Fibroblast of skin of left biceps (primary cell): ENCODE measurements at regions not wholly inside any gene's neighbourhood (a gene's known extent, or its start where the extent isn't known, plus 50 kb on each side); places are given as distances from the start of the nearest gene placed in this dataset.
A peak's percentile ranks its signal among the peaks of the same experiment; 100 is the strongest.

Experiments used
- DNase-seq, 2 experiments: peaks; one replicate each; pipeline ENCODE4 v3.0.0-alpha.2; 2013; ENCODE audit warnings: low read depth in 2 of 2

DNA sequence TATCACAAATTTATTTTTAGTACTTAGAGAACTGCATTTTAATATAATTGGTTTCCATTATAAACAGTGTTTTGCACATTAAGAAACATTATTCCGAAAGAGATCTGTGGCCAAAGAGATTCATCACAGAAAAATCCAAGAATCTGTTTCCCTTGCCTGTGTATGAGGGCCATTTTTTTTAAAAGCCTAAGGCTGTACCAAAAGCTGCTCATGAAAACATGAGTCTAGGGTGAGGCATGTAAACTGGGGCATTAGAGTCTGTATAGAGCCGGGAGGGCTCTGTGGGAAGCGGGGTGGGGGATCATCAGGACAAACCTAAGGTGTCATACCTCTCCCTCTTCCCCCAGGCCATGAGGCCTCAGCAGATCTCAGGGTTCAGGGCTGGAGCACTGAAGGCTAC lies 223.8 kb downstream of the FBXO15 start:
- peak in 1 of 2 experiments; percentile 33 for DNase-seq

DNA sequence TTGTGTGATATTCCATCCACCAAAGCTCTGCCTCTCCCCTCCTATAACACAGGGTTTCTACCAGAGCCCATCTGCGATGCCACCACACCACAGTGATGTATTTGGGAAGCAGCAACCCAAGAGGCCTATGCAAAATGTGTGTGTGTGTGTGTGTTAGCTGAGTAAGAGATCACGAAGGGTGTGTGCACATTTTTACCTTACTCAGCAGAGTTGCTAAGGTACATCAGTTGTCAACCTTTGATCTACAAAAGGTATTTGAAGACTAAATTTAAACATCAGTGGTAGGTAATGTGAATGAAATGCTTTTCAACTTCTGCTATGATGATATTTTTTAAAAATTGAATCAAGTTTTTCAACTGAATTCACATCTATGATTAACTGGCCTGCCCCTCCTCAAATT lies 227.6 kb downstream of the FBXO15 start:
- no peak for DNase-seq

DNA sequence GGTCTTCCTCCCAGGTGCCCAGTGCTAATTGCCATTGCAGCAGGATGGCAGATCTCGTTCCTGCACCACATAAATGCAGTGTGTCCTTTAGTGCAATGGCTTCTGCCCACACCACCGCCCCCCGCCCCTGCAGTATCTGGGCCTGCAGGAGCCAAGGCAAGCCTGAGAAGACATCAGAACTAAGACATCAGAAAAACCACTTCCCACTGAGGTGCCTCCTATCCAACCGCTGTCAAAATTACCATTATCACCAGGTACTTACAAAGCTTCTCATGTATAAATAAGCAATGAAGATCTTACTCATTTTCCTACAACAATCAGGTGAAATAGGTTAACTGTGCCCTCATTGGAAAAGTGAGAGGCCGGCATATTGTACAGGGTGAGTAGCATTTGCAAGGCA lies 228.8 kb downstream of the FBXO15 start:
- no peak for DNase-seq

- no peak for DNase-seq
Observed at GRCh38 chr18:73917046-73917445, 230.6 kb downstream of the FBXO15 start.

- DNase-seq = no peak
Observed at GRCh38 chr18:73913505-73913904, 234.1 kb downstream of the FBXO15 start.

- DNase-seq = no peak
Observed at GRCh38 chr18:73908323-73908722, 239.3 kb downstream of the FBXO15 start.

DNA sequence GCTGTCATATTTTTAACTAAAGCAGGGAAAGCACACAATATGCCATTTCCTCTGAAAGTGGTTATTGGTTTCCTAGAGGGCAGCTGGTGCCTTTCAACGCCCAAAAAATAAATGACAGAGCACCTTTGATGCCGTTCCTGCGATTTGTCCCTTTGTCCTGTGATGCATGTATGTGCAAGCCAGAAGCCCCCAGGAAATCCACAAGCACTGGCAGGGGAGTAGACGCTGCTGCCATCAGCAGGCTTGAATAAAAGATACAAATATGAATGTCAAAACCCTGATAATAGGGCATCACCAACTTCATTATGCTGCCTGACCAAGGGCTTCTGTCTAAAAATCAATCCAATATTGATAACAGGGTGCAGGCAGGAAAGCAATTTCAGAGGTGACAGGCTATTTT lies 246.1 kb downstream of the FBXO15 start:
- DNase-seq = no peak

DNA sequence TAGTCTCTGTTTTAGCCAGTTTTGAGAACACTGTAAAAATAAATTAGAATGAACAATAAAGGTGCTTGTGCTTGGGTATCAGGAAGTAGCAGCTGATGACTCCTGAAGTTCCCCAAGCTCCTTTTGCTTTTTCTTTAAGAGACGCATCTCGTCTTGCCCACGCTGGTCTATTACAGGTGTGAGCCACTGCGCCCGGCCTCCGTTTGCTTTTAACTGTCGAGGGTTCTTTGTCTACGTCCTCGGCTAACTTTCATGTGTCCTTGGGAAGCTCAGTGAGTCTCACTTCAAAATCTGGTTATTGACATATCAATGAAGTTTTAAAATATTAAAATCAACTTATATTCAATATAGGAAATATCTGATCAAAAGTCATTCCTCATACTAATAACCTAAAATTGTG lies 246.5 kb downstream of the FBXO15 start:
- DNase-seq = no peak

- no peak for DNase-seq
Observed at GRCh38 chr18:73900106-73900835, 247.4 kb downstream of the FBXO15 start.

- DNase-seq = no peak
Observed at GRCh38 chr18:73897517-73897916, 250.1 kb downstream of the FBXO15 start.

DNA sequence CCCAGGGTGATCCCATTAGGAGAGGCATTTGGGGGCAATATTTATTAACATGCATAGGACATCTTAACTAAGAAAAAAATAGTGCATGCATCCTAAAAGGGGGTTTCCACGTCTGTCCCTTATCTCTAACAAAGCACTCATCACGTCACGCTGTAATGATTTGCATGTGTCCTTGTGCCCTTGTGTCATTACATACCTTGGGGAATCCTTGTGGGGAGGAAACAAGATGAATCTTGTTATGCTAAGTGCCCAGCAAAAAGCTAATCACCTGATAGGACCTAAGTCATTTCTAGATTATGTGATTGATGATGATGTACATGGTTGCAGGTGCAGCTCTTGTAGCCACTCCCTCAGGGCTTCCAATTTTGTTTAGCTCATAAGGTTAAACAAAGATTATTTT lies 250.9 kb downstream of the FBXO15 start:
- no peak for DNase-seq

DNA sequence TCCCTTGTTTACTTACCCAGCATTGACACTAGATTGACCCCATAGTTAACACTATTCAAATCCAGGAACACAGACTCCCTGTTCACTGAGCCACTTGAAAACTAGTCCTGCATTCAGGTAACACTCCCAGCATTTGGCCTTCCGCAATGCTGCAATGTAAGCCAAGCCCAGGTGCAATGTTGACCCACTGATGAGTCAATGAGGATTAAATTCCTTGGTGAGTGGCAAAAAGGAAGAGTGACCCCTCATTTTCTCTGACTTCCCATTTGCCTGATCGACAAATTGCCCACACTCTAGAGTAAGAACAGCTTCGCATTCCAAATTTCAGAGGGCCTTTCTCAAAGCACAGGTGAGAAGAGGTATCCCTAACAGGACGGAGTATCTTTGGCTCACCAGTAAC lies 251.9 kb downstream of the FBXO15 start:
- no peak for DNase-seq

- DNase-seq = no peak
Observed at GRCh38 chr18:73893880-73894279, 253.8 kb downstream of the FBXO15 start.

GRCh38 chr18:73891572-73892421 lies 255.8 kb downstream of the FBXO15 start:
- no peak for DNase-seq

GRCh38 chr18:73888565-73888964 lies 259.1 kb downstream of the FBXO15 start:
- DNase-seq = no peak

DNA sequence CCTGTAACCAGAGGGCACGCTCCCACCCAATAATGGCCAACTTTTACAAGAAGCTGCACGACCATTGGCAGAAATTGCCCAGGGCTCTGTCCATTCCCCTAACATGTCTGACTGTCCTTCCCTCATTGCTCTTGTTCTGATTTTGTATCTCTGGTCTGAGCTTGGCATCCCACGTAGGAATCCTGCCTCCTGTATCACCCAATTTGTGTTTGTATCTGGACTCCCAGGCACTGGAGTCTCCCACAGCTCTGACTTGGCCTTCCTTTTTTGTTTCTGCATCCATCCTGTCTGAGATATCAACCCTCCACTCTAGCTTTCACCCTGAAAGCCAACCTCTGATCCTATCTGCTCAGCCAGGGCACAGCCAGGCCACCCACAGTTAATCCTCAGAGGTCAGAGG lies 259.8 kb downstream of the FBXO15 start:
- no peak for DNase-seq

GRCh38 chr18:73884868-73885267 lies 262.8 kb downstream of the FBXO15 start:
- DNase-seq = no peak

DNA sequence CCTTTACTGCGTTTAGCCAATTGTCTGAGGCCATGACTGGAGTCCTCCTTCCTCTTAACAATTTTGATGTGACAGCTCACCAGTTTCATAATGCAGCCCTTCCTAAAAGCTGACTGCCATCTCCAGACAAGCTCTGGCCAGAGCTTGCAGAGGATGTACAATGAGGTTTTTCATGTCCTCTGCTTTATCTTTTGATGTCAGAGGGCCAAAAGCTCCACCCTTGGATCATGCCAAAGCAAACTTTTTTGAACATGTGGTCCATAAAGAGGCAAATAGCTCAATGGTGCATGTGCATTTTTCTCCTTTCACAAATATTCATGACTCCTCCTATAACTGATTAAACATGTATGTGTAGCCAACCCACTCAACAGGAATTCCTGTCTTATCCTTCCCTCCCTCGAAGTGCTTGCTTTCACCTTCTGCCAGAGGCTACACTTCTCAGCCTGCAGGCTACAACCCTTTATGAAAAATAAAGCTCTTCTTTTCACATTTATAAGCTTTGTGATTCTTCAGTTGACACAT lies 266.2 kb downstream of the FBXO15 start:
- peak in 1 of 2 experiments; percentile 3 for DNase-seq

GRCh38 chr18:73880387-73880786 lies 267.2 kb downstream of the FBXO15 start:
- DNase-seq = no peak

DNA sequence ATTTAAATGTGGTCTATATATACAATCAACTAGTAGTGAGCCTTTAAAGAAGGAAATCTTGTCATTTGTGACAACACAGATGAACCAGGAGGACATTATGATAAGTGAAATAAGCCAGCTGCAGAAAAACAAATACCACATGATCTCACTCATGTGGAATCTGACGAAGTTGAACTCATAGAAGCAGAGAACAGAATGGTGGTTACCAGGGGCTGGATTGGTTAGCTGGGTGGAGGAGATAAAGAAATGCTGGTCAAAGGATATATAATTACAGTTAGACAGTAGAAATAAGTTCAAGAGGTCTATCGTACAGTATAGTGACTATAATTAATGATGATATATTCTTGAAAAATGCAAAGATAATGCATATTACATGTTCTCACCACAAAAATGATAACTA lies 267.9 kb downstream of the FBXO15 start:
- DNase-seq = peak; percentile 23 to 32

DNA sequence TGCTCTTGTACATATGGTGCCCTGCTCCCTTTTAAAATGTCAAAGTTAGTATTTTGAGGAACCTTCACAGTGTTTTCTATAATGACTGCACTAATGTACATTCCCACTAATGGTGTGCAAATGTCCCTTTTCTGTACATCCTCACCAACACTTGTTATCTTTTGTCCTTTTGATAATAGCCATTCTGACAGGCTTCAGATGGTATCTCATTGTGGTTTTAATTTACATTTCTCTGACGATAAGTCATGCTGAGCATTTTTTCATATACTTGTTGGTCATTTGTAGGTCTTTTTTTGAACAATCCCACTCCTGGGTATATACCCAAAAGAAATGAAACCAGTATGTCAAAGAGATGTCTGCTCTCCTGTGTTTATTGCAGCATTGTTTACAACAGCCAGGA lies 268.3 kb downstream of the FBXO15 start:
- no peak for DNase-seq

- DNase-seq = no peak
Observed at GRCh38 chr18:73869182-73869581, 278.5 kb downstream of the FBXO15 start.

- no peak for DNase-seq
Observed at GRCh38 chr18:73861771-73862170, 285.9 kb downstream of the FBXO15 start.
